ENCODE measurements at regions not wholly inside any gene's neighbourhood (a gene's known extent, or its start where the extent isn't known, plus 50 kb on each side); places are given as distances from the start of the nearest gene placed in this dataset.

GRCh38 chr14:38556252-38556651 is 300.4 kb upstream of the CLEC14A start:
- ATAC-seq (no peak), DNase-seq (no peak)
- peaks cover 0 to 27% of the 10 kb centered on the region in 2 donors for H3K9me3 ChIP-seq
- no peaks in the 10 kb centered on the region for H3K36me3 ChIP-seq
- no peaks in the 10 kb centered on the region for H3K4me1 ChIP-seq
- H3K27me3 ChIP-seq = no peaks in the 10 kb centered on the region
- TF ChIP-seq CTCF (IDR thresholded peaks at IDR 0.05) = no peak
- no peak overlapping the region for H3K4me3 ChIP-seq
- intact Hi-C loops (cut with DNase I) = no loop called here
- H3K27ac ChIP-seq = no peak overlapping the region

GRCh38 chr14:38554026-38554425 is 298.1 kb upstream of the CLEC14A start:
- Histone ChIP-seq H3K4me1 (no peaks in the 10 kb centered on the region), H3K27ac (no peak overlapping the region), H3K27me3 (no peaks in the 10 kb centered on the region), H3K9me3 (peaks cover 0 to 6% of the 10 kb centered on the region in 2 donors), H3K4me3 (no peak overlapping the region), H3K36me3 (no peaks in the 10 kb centered on the region)
- no peak for ATAC-seq
- intact Hi-C loops (cut with DNase I) = no loop called here
- TF ChIP-seq CTCF (IDR thresholded peaks at IDR 0.05) = no peak
- DNase-seq = no peak

GRCh38 chr14:38553586-38553985 is 297.7 kb upstream of the CLEC14A start:
- Histone ChIP-seq H3K4me3 (no peak overlapping the region), H3K9me3 (peaks cover 0 to 2% of the 10 kb centered on the region in 2 donors), H3K4me1 (no peaks in the 10 kb centered on the region), H3K27ac (no peak overlapping the region), H3K27me3 (no peaks in the 10 kb centered on the region), H3K36me3 (no peaks in the 10 kb centered on the region)
- no peak for DNase-seq
- TF ChIP-seq CTCF (IDR thresholded peaks at IDR 0.05) = no peak
- intact Hi-C loops (cut with DNase I) = no loop called here
- no peak for ATAC-seq

GRCh38 chr14:38549564-38549963 is 293.7 kb upstream of the CLEC14A start:
- intact Hi-C loops (cut with DNase I) = no loop called here
- DNase-seq = no peak
- H3K36me3 ChIP-seq = no peaks in the 10 kb centered on the region
- no peaks in the 10 kb centered on the region for H3K9me3 ChIP-seq
- H3K4me3 ChIP-seq = no peak overlapping the region
- no peak overlapping the region for H3K27ac ChIP-seq
- ATAC-seq = no peak
- no peak for TF ChIP-seq CTCF (IDR thresholded peaks at IDR 0.05)
- no peaks in the 10 kb centered on the region for H3K27me3 ChIP-seq
- no peaks in the 10 kb centered on the region for H3K4me1 ChIP-seq

- H3K4me3 ChIP-seq = no peak overlapping the region
- no peaks in the 10 kb centered on the region for H3K27me3 ChIP-seq
- H3K36me3 ChIP-seq = no peaks in the 10 kb centered on the region
- no peak overlapping the region for H3K27ac ChIP-seq
- TF ChIP-seq CTCF (IDR thresholded peaks at IDR 0.05) = no peak
- ATAC-seq = no peak
- no peak for DNase-seq
- intact Hi-C loops (cut with DNase I) = no loop called here
- no peaks in the 10 kb centered on the region for H3K4me1 ChIP-seq
- H3K9me3 ChIP-seq = no peaks in the 10 kb centered on the region
Observed at GRCh38 chr14:38547961-38548490, 292.1 kb upstream of the CLEC14A start.

Data from left lung (tissue), 4 donors.